Fibroblast of lung (primary cell): ENCODE measurements at regions not wholly inside any gene's neighbourhood (a gene's known extent, or its start where the extent isn't known, plus 50 kb on each side); places are given as distances from the start of the nearest gene placed in this dataset.
"Not testable (repeated sequence)": the region's sequence is repeated elsewhere in the genome, so short reads cannot be mapped to it uniquely, and the experiment has no call there.

Experiments used
- DNase-seq, 2 donors: peaks; one replicate each; pipeline versions ENCODE4 v3.0.0 to v3.0.0-alpha.2; 2010; ENCODE audit warnings: low read depth in 2 of 2
- H2AFZ ChIP-seq: 2 replicates; pipeline ENCODE4 v1.5.1; 2012; ENCODE audit warnings: low read length, control low read depth, inconsistent platforms
- H3K27ac ChIP-seq: 2 replicates; pipeline ENCODE4 v1.5.1; 2011; ENCODE audit warnings: low read length, control low read depth; ENCODE audit not compliant: insufficient read depth
- H3K27me3 ChIP-seq: 2 replicates; pipeline ENCODE4 v1.5.1; 2011; ENCODE audit warnings: mild to moderate bottlenecking, low read length; ENCODE audit not compliant: control insufficient read depth, insufficient read depth
- H3K36me3 ChIP-seq: 2 replicates; pipeline ENCODE4 v1.5.1; 2011; ENCODE audit warnings: low read length; ENCODE audit not compliant: control insufficient read depth, insufficient read depth
- H3K4me1 ChIP-seq: 2 replicates; pipeline ENCODE4 v1.5.1; 2011; ENCODE audit warnings: low read length; ENCODE audit not compliant: control insufficient read depth, insufficient read depth; ENCODE audit errors: extremely low read depth
- H3K4me2 ChIP-seq: 2 replicates; pipeline ENCODE4 v1.5.1; 2011; ENCODE audit warnings: low read length, control low read depth; ENCODE audit not compliant: insufficient read depth; ENCODE audit errors: extremely low read depth
- H3K4me3 ChIP-seq, 4 experiments: fragments of 200-600 bp in 1 of 4; sonication (generic) in 1 of 4; replicated peaks in 1 of 4; 2 replicates each; pipeline ENCODE4 v1.5.1; 2011 to 2016; ENCODE audit warnings: low read length in 4 of 4, low read depth in 3 of 4, mild to moderate bottlenecking in 3 of 4, control low read depth in 2 of 4, inconsistent platforms in 1 of 4, mixed read lengths in 1 of 4; ENCODE audit not compliant: insufficient read depth in 1 of 4; ENCODE audit errors: control extremely low read depth in 1 of 4
- H3K79me2 ChIP-seq: 2 replicates; pipeline ENCODE4 v1.5.1; 2012; ENCODE audit warnings: mild to moderate bottlenecking, low read length, inconsistent platforms; ENCODE audit not compliant: control insufficient read depth, insufficient read depth
- H3K9ac ChIP-seq: 2 replicates; pipeline ENCODE4 v1.5.1; 2011; ENCODE audit warnings: mild to moderate bottlenecking, low read length, control low read depth; ENCODE audit not compliant: insufficient read depth
- H3K9me3 ChIP-seq: 2 replicates; pipeline ENCODE4 v1.5.1; 2012; ENCODE audit warnings: low read depth, low read length; ENCODE audit not compliant: control insufficient read depth, insufficient read depth
- H4K20me1 ChIP-seq: 2 replicates; pipeline ENCODE4 v1.5.1; 2011; ENCODE audit warnings: low read length; ENCODE audit not compliant: control insufficient read depth, insufficient read depth; ENCODE audit errors: extremely low read depth
- CTCF ChIP-seq, 2 donors: IDR thresholded peaks in 1 of 2; conservative IDR thresholded peaks in 1 of 2; 1 replicate in 1 of 2; 2 replicates in 1 of 2; pipeline ENCODE4 v1.5.1; 2011 to 2012; ENCODE audit warnings: low read length in 2 of 2, control low read depth in 1 of 2, inconsistent platforms in 1 of 2, low read depth in 1 of 2, mild to moderate bottlenecking in 1 of 2
- EZH2 ChIP-seq: IDR thresholded peaks from 2 replicates; pipeline ENCODE4 v1.5.1; 2012; ENCODE audit warnings: low read length, control low read depth, mild to moderate bottlenecking; ENCODE audit errors: missing control alignments

DNA sequence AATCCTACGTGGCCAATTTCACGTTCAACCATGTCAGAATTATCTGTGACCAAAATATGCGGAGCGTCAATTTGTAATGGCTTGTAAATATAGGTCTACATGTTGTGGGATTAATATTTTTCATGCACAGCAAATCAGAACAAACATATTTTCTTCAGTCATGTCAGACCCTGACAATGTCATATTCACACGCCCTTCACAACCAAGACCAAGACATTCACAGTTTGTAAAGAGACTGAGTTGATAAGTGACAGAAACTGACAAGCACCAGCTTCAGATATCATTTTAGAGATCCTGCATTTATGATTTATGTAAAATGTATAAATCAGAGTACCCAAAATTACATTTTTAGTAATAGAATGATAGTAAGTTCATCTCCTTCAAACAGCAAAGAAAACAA lies 57.3 kb upstream of the NOVA1 start:
- no peaks in the 10 kb centered on the region for H3K9me3 ChIP-seq
- no peak overlapping the region for H3K27ac ChIP-seq
- DNase-seq = no peak
- H3K9ac ChIP-seq = no peak overlapping the region
- H3K4me1 ChIP-seq = no peaks in the 10 kb centered on the region
- H3K4me3 ChIP-seq = no peak overlapping the region
- H4K20me1 ChIP-seq = no peaks in the 10 kb centered on the region
- H3K4me2 ChIP-seq = no peak overlapping the region
- H2AFZ ChIP-seq = no peak overlapping the region
- H3K79me2 ChIP-seq = no peaks in the 10 kb centered on the region
- TF ChIP-seq EZH2 (no peak), CTCF (conservative IDR thresholded peaks at IDR 0.05 in 1 of 2, IDR thresholded peaks at IDR 0.05 in 1 of 2; ENCODE audit: low read depth in 1 of 2, low read length in 2 of 2) (no peak)
- no peaks in the 10 kb centered on the region for H3K27me3 ChIP-seq
- no peaks in the 10 kb centered on the region for H3K36me3 ChIP-seq

GRCh38 chr14:26663506-26663905 lies 65.7 kb upstream of the NOVA1 start:
- Histone ChIP-seq H3K27me3 (no peaks in the 10 kb centered on the region), H3K9me3 (no peaks in the 10 kb centered on the region), H3K36me3 (no peaks in the 10 kb centered on the region), H3K79me2 (no peaks in the 10 kb centered on the region), H3K4me2 (no peak overlapping the region), H3K4me1 (no peaks in the 10 kb centered on the region), H3K4me3 (no peak overlapping the region), H3K27ac (no peak overlapping the region), H3K9ac (no peak overlapping the region), H2AFZ (no peak overlapping the region), H4K20me1 (no peaks in the 10 kb centered on the region)
- TF ChIP-seq EZH2 (no peak), CTCF (conservative IDR thresholded peaks at IDR 0.05 in 1 of 2, IDR thresholded peaks at IDR 0.05 in 1 of 2; ENCODE audit: low read depth in 1 of 2, low read length in 2 of 2) (no peak)
- no peak for DNase-seq

DNA sequence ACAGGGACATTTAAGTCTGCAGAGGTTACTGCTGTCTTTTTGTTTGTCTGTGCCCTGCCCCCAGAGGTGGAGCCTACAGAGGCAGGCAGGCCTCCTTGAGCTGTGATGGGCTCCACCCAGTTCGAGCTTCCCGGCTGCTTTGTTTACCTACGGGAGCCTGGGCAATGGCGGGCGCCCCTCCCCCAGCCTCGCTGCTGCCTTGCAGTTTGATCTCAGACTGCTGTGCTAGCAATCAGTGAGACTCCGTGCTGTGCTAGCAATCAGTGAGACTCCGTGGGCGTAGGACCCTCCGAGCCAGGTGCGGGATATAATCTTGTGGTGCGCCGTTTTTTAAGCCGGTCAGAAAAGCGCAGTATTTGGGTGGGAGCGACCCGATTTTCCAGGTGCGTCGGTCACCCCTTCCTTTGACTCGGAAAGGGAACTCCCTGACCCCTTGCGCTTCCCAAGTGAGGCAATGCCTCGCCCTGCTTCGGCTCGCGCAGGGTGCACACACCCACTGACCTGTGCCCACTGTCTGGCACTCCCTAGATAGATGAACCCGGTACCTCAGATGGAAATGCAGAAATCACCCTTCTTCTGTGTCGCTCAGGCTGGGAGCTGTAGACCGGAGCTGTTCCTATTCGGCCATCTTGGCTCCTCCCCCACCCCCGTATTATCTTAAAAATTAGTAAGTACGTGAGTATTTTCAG lies 81.0 kb upstream of the NOVA1 start:
- not testable (repeated sequence) for H4K20me1 ChIP-seq, H3K36me3 ChIP-seq, H3K9me3 ChIP-seq, DNase-seq, H3K4me1 ChIP-seq, H3K27ac ChIP-seq, H3K27me3 ChIP-seq, H2AFZ ChIP-seq, H3K4me2 ChIP-seq, H3K9ac ChIP-seq, H3K4me3 ChIP-seq, H3K79me2 ChIP-seq
